NCI-H1092 treated with DMSO at 0.1 percent for 48 hours (cell line): ENCODE measurements at regions not wholly inside any gene's neighbourhood (a gene's known extent, or its start where the extent isn't known, plus 50 kb on each side); places are given as distances from the start of the nearest gene placed in this dataset.

Experiments
- DNase-seq: peaks from one replicate; lab custom pipeline; 2025; lab: John Stamatoyannopoulos, UW

GRCh38 chr13:62643799-62644524, 1228.3 kb upstream of the PCDH20 start:
- DNase-seq = no peak

- no peak for DNase-seq
Observed at GRCh38 chr13:62643007-62643483, 1227.4 kb upstream of the PCDH20 start.

GRCh38 chr13:62635161-62635560, 1219.5 kb upstream of the PCDH20 start:
- DNase-seq = no peak

GRCh38 chr13:62633448-62633847, 1217.8 kb upstream of the PCDH20 start:
- no peak for DNase-seq

- no peak for DNase-seq
Observed at GRCh38 chr13:62631619-62632018, 1216.0 kb upstream of the PCDH20 start.

- DNase-seq = no peak
Observed at GRCh38 chr13:62631124-62631523, 1215.5 kb upstream of the PCDH20 start.

- no peak for DNase-seq
Observed at GRCh38 chr13:62629618-62630017, 1214.0 kb upstream of the PCDH20 start.

- no peak for DNase-seq
Observed at GRCh38 chr13:62627226-62627625, 1211.6 kb upstream of the PCDH20 start.

GRCh38 chr13:62626771-62627170, 1211.1 kb upstream of the PCDH20 start:
- DNase-seq = no peak

GRCh38 chr13:62625214-62625881, 1209.7 kb upstream of the PCDH20 start:
- no peak for DNase-seq

- DNase-seq = no peak
Observed at GRCh38 chr13:62613819-62614218, 1198.2 kb upstream of the PCDH20 start.

GRCh38 chr13:62611343-62611742, 1195.7 kb upstream of the PCDH20 start:
- DNase-seq = no peak

- no peak for DNase-seq
Observed at GRCh38 chr13:62598708-62599107, 1183.1 kb upstream of the PCDH20 start.

- DNase-seq = no peak
Observed at GRCh38 chr13:62595976-62596375, 1180.3 kb upstream of the PCDH20 start.

GRCh38 chr13:62593804-62594203, 1178.2 kb upstream of the PCDH20 start:
- DNase-seq = no peak

GRCh38 chr13:62583466-62583865, 1167.8 kb upstream of the PCDH20 start:
- no peak for DNase-seq

GRCh38 chr13:62578402-62578801, 1162.8 kb upstream of the PCDH20 start:
- no peak for DNase-seq

GRCh38 chr13:62564770-62565169, 1149.1 kb upstream of the PCDH20 start:
- DNase-seq = no peak

- DNase-seq = no peak
Observed at GRCh38 chr13:62563251-62563650, 1147.6 kb upstream of the PCDH20 start.

GRCh38 chr13:62556978-62557377, 1141.3 kb upstream of the PCDH20 start:
- DNase-seq = no peak

- DNase-seq = no peak
Observed at GRCh38 chr13:62551588-62551987, 1135.9 kb upstream of the PCDH20 start.

GRCh38 chr13:62544928-62545327, 1129.3 kb upstream of the PCDH20 start:
- DNase-seq = no peak

- peak; percentile 19 for DNase-seq
Observed at GRCh38 chr13:62537593-62537992, 1121.9 kb upstream of the PCDH20 start.

GRCh38 chr13:62525652-62526051, 1110.0 kb upstream of the PCDH20 start:
- peak; percentile 36 for DNase-seq
